ENCODE measurements at regions not wholly inside any gene's neighbourhood (a gene's known extent, or its start where the extent isn't known, plus 50 kb on each side); places are given as distances from the start of the nearest gene placed in this dataset.

DNA sequence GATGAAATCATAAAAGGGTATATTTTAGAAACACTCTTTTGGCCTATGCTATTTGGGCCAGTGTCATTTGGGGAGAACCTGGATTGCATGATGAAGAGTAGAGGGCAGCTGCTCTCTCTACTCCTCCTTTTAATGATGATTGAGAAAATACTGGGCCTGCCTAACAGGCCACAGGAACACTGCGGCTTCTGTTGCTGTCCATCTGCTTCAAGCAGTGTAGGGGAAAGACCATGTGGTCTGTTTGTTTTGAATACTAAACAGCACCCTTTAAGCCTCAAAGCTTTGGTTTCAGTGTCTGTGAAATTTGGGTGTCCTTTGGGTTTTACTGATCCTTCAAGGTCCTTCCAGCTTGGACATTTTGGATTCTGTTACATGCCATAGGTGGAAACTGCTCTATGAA lies 78.0 kb downstream of the TTC6 start:
- H3K27ac Mint-ChIP-seq: no peak overlapping the region
- H3K27me3 Mint-ChIP-seq (ENCODE audit: low read depth): peaks cover 3% of the 10 kb centered on the region; the same call in 1 of the 2 replicates
- H3K36me3 Mint-ChIP-seq: no peaks in the 10 kb centered on the region
- H3K4me3 Mint-ChIP-seq: no peak overlapping the region
- ATAC-seq: no peak
- H3K9me3 Mint-ChIP-seq: no peaks in the 10 kb centered on the region
- ChIA-PET POLR2A (no interaction called here), CTCF (no interaction called here)
- H3K4me1 Mint-ChIP-seq: no peaks in the 10 kb centered on the region
- no peak for DNase-seq (ENCODE audit: low spot score)
- TF ChIP-seq CREB1 (CRISPR knock-in tag; IDR thresholded peaks at IDR 0.05) (no peak), ZNF263 (CRISPR knock-in tag; IDR thresholded peaks at IDR 0.05; ENCODE audit: low read depth) (no peak), GRHL2 (CRISPR knock-in tag; IDR thresholded peaks at IDR 0.05; ENCODE audit: insufficient replicate concordance, severe bottlenecking) (no peak), FOXP1 (CRISPR knock-in tag; IDR thresholded peaks at IDR 0.05; ENCODE audit: borderline replicate concordance) (no peak), ETV6 (CRISPR knock-in tag; IDR thresholded peaks at IDR 0.05) (no peak), TP53 (CRISPR knock-in tag; IDR thresholded peaks at IDR 0.05) (no peak), PRRX2 (CRISPR knock-in tag; IDR thresholded peaks at IDR 0.05) (no peak), CBFB (CRISPR knock-in tag; IDR thresholded peaks at IDR 0.05; ENCODE audit: low read depth) (no peak), NFYB (CRISPR knock-in tag; conservative IDR thresholded peaks at IDR 0.05; ENCODE audit: low read depth) (no peak), SP1 (CRISPR knock-in tag; conservative IDR thresholded peaks at IDR 0.05) (no peak), CREM (CRISPR knock-in tag; IDR thresholded peaks at IDR 0.05) (no peak), ZNF317 (CRISPR knock-in tag; IDR thresholded peaks at IDR 0.05; ENCODE audit: borderline replicate concordance, low read depth) (no peak)
- TF ChIP-seq, protein P1, sequence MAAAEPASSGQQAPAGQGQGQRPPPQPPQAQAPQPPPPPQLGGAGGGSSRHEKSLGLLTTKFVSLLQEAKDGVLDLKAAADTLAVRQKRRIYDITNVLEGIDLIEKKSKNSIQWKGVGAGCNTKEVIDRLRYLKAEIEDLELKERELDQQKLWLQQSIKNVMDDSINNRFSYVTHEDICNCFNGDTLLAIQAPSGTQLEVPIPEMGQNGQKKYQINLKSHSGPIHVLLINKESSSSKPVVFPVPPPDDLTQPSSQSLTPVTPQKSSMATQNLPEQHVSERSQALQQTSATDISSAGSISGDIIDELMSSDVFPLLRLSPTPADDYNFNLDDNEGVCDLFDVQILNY (CRISPR knock-in tag; IDR thresholded peaks at IDR 0.05): no peak
- TF ChIP-seq, protein P2, sequence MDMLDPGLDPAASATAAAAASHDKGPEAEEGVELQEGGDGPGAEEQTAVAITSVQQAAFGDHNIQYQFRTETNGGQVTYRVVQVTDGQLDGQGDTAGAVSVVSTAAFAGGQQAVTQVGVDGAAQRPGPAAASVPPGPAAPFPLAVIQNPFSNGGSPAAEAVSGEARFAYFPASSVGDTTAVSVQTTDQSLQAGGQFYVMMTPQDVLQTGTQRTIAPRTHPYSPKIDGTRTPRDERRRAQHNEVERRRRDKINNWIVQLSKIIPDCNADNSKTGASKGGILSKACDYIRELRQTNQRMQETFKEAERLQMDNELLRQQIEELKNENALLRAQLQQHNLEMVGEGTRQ (CRISPR knock-in tag; IDR thresholded peaks at IDR 0.05): no peak
- TF ChIP-seq, protein P3, sequence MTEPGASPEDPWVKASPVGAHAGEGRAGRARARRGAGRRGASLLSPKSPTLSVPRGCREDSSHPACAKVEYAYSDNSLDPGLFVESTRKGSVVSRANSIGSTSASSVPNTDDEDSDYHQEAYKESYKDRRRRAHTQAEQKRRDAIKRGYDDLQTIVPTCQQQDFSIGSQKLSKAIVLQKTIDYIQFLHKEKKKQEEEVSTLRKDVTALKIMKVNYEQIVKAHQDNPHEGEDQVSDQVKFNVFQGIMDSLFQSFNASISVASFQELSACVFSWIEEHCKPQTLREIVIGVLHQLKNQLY (CRISPR knock-in tag; IDR thresholded peaks at IDR 0.05): no peak
- TF ChIP-seq, protein P4, sequence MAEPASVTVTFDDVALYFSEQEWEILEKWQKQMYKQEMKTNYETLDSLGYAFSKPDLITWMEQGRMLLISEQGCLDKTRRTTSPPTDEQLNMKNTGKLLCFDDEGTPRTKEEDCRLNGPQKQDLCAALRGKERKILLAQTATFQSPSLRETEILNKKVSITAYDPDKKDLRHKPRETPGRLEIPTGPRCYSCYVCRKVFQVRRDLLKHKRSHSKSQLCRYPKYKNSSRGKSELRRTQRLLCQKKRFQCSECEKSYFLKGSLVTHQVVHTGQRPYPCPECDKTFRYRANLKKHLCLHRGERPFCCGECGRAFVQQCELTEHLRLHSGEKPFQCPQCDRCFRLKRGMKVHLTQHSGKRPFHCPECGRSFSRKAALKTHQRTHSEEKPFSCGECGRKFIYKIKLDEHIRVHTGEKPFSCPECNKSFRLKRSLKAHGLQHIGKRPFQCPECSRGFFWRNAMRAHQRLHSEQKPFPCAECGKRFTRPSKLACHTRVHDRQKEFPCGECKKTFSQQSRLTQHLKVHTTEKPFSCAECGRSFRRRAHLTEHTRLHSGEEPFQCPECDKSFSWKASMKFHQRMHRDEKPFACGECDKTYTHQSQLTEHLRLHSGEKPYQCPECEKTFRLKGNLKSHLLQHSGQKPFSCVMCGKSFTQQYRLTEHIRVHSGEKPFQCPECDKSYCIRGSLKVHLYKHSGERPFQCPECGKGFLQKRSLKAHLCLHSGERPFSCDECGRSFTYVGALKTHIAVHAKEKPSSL (CRISPR knock-in tag; conservative IDR thresholded peaks at IDR 0.05): no peak
- TF ChIP-seq, protein P5, sequence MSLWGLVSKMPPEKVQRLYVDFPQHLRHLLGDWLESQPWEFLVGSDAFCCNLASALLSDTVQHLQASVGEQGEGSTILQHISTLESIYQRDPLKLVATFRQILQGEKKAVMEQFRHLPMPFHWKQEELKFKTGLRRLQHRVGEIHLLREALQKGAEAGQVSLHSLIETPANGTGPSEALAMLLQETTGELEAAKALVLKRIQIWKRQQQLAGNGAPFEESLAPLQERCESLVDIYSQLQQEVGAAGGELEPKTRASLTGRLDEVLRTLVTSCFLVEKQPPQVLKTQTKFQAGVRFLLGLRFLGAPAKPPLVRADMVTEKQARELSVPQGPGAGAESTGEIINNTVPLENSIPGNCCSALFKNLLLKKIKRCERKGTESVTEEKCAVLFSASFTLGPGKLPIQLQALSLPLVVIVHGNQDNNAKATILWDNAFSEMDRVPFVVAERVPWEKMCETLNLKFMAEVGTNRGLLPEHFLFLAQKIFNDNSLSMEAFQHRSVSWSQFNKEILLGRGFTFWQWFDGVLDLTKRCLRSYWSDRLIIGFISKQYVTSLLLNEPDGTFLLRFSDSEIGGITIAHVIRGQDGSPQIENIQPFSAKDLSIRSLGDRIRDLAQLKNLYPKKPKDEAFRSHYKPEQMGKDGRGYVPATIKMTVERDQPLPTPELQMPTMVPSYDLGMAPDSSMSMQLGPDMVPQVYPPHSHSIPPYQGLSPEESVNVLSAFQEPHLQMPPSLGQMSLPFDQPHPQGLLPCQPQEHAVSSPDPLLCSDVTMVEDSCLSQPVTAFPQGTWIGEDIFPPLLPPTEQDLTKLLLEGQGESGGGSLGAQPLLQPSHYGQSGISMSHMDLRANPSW (CRISPR knock-in tag; conservative IDR thresholded peaks at IDR 0.05; ENCODE audit: low read depth): no peak
- TF ChIP-seq, protein P6, sequence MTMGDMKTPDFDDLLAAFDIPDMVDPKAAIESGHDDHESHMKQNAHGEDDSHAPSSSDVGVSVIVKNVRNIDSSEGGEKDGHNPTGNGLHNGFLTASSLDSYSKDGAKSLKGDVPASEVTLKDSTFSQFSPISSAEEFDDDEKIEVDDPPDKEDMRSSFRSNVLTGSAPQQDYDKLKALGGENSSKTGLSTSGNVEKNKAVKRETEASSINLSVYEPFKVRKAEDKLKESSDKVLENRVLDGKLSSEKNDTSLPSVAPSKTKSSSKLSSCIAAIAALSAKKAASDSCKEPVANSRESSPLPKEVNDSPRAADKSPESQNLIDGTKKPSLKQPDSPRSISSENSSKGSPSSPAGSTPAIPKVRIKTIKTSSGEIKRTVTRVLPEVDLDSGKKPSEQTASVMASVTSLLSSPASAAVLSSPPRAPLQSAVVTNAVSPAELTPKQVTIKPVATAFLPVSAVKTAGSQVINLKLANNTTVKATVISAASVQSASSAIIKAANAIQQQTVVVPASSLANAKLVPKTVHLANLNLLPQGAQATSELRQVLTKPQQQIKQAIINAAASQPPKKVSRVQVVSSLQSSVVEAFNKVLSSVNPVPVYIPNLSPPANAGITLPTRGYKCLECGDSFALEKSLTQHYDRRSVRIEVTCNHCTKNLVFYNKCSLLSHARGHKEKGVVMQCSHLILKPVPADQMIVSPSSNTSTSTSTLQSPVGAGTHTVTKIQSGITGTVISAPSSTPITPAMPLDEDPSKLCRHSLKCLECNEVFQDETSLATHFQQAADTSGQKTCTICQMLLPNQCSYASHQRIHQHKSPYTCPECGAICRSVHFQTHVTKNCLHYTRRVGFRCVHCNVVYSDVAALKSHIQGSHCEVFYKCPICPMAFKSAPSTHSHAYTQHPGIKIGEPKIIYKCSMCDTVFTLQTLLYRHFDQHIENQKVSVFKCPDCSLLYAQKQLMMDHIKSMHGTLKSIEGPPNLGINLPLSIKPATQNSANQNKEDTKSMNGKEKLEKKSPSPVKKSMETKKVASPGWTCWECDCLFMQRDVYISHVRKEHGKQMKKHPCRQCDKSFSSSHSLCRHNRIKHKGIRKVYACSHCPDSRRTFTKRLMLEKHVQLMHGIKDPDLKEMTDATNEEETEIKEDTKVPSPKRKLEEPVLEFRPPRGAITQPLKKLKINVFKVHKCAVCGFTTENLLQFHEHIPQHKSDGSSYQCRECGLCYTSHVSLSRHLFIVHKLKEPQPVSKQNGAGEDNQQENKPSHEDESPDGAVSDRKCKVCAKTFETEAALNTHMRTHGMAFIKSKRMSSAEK (CRISPR knock-in tag; IDR thresholded peaks at IDR 0.05; ENCODE audit: borderline replicate concordance): no peak
- TF ChIP-seq, protein P7, sequence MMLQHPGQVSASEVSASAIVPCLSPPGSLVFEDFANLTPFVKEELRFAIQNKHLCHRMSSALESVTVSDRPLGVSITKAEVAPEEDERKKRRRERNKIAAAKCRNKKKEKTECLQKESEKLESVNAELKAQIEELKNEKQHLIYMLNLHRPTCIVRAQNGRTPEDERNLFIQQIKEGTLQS (CRISPR knock-in tag; conservative IDR thresholded peaks at IDR 0.05): no peak

All from WTC11 (cell line).